Renal pelvis (tissue), 1 donor: ENCODE measurements at regions not wholly inside any gene's neighbourhood (a gene's known extent, or its start where the extent isn't known, plus 50 kb on each side); places are given as distances from the start of the nearest gene placed in this dataset.
"Not testable (repeated sequence)": the region's sequence is repeated elsewhere in the genome, so short reads cannot be mapped to it uniquely, and the experiment has no call there.

ENCODE experiments used
- DNase-seq: peaks from one replicate; pipeline ENCODE4 v3.0.0-alpha.2; 2013

DNA sequence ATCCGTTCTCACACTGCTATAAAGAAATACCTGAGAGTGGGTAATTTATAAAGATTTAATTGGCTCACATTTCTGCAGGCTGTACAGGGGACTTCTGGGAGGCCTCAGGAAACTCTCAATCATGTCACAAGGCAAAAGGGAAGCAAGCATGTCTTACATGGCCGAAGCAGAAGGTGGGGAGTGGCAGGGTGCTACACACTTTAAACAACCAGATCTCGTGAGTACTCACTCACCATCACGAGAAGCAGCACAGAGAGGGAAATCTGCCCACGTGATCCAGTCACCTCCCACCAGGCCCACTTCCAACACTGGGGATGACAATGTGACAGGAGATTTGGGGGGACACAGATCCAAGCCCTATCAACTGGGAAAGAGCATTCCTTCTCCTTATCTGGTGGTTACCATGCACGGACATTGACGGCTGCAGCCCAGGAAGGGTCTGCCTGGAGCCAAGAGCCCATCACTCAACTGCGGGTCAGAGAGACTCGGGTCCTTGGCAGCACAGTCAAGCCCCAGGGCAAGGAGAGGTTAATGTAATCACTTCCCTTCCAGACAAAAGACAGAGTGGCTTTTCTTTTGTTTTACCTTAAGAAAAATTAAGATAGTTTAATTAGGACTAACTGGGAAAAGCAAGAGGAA, 112.3 kb upstream of the CST7 start:
- DNase-seq = no peak

- DNase-seq = no peak
Measured at GRCh38 chr20:24837781-24838450, 111.2 kb upstream of the CST7 start.

DNA sequence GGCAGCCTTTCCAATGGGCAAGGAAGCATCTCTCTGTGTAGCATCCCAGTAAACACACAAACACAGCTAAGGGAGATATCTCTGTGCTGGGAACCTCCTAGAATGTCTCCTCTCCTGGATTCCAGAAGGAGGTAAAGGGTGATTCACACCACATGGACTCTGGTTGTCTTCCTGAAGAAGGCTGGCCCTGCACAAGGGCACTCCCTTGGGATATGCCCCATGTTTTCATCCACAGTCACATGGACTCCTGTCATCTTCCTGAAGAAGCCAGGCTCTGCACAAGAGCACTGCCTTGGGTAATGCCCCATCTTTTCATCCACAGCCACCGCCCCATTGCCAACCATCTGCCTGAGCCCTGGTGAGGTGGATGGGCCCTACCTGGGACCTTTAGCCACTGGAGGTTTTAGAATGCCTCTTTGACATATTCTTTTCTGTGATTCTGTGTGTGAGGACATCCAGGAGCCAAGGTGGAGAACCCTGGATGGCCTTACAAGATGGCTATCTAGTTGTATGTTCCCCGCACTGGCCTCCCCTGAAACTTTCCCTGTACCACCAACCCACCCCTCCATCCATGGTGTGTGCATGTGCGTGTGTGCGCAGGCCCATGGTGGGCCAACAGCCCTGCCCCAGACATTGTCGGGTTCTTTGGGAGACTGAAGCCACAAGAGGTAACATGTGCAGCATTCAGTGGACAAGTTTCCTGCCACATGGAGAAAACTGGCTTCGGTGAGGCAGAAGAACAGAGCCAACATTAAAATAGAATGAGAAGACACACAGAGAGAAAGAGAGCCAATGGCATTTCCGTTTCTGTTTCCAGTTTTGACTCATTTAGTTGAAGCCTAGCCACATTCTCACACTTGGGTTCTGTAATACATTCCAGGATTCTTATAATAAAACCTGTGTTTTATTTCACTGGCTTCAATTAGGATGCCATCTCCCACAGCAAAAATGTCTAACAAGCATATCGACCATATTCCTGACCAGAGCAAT, 110.2 kb upstream of the CST7 start:
- DNase-seq = no peak

- no peak for DNase-seq
Measured at GRCh38 chr20:24840121-24840713, 108.9 kb upstream of the CST7 start.

- no peak for DNase-seq
Measured at GRCh38 chr20:24842274-24842917, 106.7 kb upstream of the CST7 start.

GRCh38 chr20:24842918-24843715, 106.0 kb upstream of the CST7 start:
- DNase-seq = no peak

- DNase-seq = no peak
Measured at GRCh38 chr20:24850176-24850575, 98.9 kb upstream of the CST7 start.

DNA sequence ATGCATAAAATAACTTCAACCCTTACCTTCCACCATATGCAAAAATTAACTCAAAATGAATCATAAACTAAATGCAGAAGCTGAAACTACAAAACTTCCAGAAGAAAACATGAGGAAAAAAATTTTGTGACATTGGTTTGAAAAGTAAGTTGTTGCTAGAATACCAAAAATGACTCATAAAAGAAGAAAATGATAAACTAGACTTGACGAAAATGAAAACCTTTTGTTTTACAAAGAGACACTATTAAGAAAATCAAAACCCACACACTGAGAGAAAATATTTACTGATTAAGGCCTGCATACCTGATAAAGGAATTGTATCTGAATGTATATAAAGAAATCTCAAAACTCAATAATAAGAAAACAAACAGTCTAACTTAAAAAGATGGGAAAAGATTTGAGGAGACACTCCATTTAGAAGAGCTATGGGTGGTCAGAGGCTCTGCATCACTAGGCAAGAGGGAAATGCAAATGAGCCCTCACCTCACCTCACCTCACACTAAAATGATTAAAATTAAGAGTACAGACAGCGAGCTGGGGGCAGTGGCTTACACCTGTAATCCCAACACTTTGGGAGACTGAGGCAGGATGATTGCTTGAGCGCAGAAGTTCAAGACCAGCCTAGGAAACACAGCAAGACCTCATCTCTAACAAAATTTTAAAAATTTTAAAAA, 97.6 kb upstream of the CST7 start:
- DNase-seq = no peak

- DNase-seq = no peak
Measured at GRCh38 chr20:24853916-24854315, 95.2 kb upstream of the CST7 start.

- no peak for DNase-seq
Measured at GRCh38 chr20:24855848-24856247, 93.2 kb upstream of the CST7 start.

DNA sequence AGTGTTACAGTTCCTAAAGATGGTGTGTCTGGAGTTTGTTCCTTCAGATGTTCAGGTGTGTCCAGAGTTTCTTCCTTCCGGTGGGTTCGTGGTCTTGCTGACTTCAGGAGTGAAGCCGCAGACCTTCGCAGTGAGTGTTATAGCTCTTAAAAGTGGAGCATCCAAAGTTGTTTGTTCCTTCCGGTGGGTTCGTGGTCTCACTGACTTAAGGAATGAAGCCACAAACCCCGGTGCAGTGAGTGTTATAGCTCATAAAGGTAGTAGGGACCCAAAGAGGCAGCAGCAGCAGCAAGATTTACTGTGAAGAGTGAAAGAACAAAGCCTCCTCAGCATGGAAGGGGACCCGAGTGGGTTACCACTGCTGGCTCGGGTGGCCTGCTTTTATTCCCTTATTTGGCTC, 90.6 kb upstream of the CST7 start:
- not testable (repeated sequence) for DNase-seq

- no peak for DNase-seq
Measured at GRCh38 chr20:24859539-24859938, 89.5 kb upstream of the CST7 start.

GRCh38 chr20:24862186-24862585, 86.9 kb upstream of the CST7 start:
- DNase-seq = no peak

- no peak for DNase-seq
Measured at GRCh38 chr20:24862606-24863005, 86.5 kb upstream of the CST7 start.

GRCh38 chr20:24863356-24863755, 85.7 kb upstream of the CST7 start:
- no peak for DNase-seq

GRCh38 chr20:24866008-24866407, 83.1 kb upstream of the CST7 start:
- DNase-seq = no peak

DNA sequence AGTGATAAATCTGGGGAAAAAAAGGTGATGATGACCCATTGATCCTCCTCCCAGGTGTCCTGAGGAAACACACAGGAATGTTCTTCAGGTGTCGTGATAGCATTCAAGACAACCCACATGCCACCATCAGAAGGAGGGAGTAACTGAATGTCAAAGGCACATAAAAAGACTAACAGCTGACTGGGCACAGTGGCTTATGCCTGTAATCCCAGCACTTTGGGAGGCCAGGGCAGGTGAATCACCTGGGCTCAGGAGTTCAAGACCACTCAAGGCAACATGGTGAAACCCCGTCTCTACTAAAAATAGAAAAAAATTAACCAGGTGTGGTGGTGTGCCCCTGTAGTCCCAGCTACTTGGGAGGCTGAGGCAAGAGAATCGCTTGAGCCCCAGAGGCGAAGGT, 82.3 kb upstream of the CST7 start:
- DNase-seq = no peak

- no peak for DNase-seq
Measured at GRCh38 chr20:24867556-24867955, 81.5 kb upstream of the CST7 start.

GRCh38 chr20:24868396-24868927, 80.6 kb upstream of the CST7 start:
- DNase-seq = no peak

DNA sequence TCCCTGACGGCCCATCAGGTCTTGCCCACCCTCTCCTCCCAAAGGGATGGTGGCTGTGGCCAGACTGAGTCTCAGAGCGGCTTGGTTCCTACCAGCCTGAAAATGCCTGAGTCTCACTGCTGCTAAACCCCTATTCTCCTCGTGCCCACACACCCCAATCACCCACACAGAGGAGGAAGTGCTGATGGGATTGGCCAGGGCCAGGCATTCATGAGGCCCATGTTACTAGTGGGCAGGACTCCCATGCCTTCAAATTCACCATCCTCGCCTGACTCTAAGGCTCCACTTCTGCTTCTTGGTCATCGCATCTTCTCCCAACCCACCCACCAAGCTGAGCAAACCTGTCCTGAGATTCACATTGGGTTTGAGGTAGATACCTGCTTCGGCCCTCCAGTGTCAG, 80.1 kb upstream of the CST7 start:
- no peak for DNase-seq
